GM18508 (cell line): ENCODE measurements at regions not wholly inside any gene's neighbourhood (a gene's known extent, or its start where the extent isn't known, plus 50 kb on each side); places are given as distances from the start of the nearest gene placed in this dataset.

Experiments
- ATAC-seq: cut with Tn5 transposase; IDR thresholded peaks from one replicate; pipeline ENCODE4 v1.9.1; 2021; ENCODE audit warnings: moderate number of reproducible peaks; ENCODE audit not compliant: insufficient read depth, unreplicated experiment

- ATAC-seq, result no peak
Measured at GRCh38 chr4:189293459-189293858, 647.2 kb upstream of the FRG1 start.

GRCh38 chr4:189294574-189294973, 646.1 kb upstream of the FRG1 start:
- ATAC-seq, result no peak

DNA sequence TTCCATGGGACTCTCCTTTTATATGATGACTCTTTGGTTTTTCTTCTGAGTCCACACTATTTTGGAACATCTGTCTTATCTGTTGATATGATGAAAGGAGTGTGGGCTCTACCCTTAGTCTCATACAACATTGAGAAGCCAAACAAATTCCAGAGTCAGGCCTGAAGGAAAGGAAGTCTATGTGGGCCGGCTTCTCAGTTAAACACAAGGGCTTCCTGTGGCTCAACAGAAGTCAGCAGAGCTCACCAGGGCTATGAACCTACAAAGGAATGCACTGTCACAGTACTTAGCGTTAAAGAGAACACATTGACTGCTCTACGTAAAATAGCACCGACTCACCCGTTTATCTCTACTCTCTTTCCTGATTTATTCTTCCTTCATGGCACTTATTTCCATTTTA, 641.0 kb upstream of the FRG1 start:
- ATAC-seq, result no peak

GRCh38 chr4:189301692-189302091, 639.0 kb upstream of the FRG1 start:
- ATAC-seq, result no peak

- ATAC-seq, result no peak
Measured at GRCh38 chr4:189302719-189303118, 638.0 kb upstream of the FRG1 start.

- no peak for ATAC-seq
Measured at GRCh38 chr4:189304167-189304566, 636.5 kb upstream of the FRG1 start.

GRCh38 chr4:189304809-189305208, 635.9 kb upstream of the FRG1 start:
- ATAC-seq, result no peak

DNA sequence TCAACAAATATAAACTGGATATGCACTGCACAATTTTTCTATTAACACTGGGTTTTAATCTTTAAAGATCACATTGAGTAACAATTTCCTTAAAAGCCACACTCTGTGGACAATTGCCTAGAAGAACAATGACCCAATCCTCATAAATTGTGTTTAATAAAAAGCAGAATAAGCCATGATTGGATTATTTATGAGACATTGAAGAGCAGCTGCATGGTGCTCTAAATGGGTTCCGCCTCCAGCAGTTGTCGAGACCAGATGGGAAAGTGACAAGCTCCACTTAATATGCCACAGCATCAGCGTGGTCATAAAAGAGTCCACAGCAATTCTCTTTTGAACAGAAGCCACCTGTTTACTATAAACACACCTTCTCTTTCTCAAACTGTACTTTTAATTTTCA, 635.2 kb upstream of the FRG1 start:
- no peak for ATAC-seq

DNA sequence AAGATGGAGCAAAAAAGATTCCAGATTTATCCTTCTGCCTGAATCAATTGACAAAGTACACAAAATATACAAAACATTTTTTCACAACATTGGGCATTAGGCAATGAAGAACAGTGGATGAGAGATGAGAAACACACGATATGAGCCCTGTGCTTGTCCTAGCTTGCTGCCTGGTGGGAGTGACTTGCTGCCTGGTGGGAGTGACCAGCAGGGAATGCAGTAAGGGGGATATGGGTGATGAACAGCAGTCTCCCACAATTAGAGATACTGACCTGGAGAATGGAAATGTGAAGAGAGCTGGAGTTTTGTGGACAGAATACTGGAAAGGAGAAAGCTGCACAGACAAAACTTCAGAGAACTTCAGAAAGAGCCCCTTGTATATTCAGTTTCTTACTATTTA, 629.4 kb upstream of the FRG1 start:
- ATAC-seq, result no peak

- no peak for ATAC-seq
Measured at GRCh38 chr4:189313064-189313463, 627.6 kb upstream of the FRG1 start.

- no peak for ATAC-seq
Measured at GRCh38 chr4:189313861-189314513, 626.7 kb upstream of the FRG1 start.

DNA sequence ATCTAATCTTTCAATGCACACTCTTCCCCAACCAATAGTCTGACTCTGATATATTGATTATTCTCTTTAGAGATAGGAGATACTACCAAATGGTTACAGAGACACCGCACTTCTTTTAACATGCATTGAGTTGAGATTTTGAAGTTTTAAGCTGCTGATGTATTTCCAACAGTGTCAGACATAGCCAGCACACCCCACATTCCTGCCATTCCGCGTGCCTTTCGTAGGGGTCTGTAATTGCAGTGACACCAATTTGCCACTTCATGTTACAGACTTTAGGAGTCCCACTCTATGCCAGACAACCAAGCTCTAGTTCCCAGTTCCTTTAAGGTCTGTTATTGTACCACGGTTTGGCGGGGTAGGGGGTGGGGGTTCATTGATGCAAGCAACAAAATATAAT, 618.2 kb upstream of the FRG1 start:
- no peak for ATAC-seq

DNA sequence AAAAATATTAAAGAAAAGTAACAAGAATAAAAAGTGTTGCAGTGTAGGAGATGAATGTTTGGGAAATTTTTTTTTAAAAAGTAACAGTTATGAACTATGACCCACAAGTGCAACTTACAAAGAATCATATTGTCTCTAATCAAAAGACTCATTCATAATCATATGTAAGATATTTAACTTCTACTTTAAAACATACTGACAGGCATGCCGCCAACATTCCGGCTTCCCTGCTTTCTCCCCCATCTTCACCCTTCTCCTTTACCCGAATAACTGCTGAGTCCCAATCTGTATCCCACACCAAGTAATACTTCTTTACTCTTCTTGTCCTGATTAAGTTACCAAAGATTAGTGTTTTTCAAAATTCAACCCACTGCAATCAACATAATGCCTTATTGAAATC, 598.8 kb upstream of the FRG1 start:
- ATAC-seq, result no peak

GRCh38 chr4:189355590-189355989, 585.1 kb upstream of the FRG1 start:
- ATAC-seq, result no peak

DNA sequence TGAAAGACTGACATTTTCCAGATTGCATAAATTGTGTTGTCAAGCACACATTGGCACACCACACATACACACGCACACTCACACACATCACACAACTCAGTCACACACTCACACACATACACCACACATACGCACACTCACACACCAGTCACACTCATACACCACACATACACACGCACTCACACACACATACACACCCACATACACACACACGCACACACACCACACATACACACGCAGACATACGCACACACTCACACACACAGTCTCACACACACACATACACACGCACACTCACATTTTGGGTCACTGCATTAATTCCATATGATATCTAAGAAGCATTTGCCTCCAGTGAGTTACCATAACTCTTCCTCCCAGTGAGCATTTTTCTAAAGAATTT, 578.3 kb upstream of the FRG1 start:
- no peak for ATAC-seq

DNA sequence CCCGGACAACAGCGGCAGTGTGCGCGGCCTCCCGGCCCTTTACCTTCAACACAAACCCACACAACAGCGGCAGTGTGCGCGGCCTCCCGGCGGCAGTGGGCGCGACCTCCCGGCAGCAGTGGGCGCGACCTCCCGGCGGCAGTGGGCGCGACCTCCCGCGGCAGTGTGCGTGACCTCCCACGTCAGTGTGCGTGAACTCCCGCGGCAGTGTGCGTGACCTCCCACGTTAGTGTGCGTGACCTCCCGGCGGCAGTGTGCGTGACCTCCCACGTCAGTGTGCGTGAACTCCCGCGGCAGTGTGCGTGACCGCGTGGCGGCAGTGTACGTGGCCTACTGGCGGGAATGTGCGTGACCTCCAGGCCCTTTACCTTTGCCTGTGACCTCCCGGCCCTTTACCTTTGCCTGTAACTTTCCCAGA, 576.6 kb upstream of the FRG1 start:
- ATAC-seq, result no peak

DNA sequence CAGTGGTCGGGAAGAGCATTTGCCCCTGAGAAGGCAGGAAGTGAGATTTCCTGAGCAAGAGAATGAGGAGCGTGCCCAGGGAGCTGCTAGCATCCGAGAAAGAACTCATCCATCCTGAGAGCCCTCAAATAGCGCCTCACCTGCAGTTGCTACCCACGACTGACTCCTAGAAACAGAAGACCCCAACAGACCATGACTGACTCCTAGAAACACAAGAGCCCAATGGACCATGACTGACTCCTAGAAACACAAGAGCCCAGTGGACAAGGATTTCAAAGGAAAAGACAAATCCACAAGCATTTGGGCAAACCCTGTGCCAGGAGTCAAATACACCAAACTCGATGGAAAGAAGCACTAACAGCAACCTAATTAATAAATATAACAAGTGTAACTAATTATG, 575.2 kb upstream of the FRG1 start:
- ATAC-seq, result no peak

GRCh38 chr4:189367832-189368231, 572.8 kb upstream of the FRG1 start:
- no peak for ATAC-seq

DNA sequence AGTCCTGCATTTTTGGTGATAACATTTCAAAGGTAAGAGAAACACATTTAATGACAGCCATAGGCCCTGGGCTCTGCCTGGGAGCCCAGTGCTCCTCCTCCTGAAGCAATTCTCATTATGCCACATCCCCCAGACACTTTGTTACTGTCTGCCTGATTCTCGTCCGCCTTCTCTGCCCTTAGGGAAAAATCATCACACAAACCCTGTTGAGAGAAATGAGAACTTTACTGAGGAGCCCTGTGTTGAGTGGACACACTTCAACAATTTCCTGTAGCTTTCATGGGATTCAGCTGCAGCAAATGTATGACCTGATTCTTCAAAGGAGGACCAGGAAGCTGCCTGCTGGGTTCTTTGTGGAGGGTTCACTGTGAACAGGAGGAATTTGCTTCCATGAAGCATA, 566.5 kb upstream of the FRG1 start:
- ATAC-seq, result no peak

GRCh38 chr4:189376901-189377300, 563.8 kb upstream of the FRG1 start:
- ATAC-seq, result no peak

DNA sequence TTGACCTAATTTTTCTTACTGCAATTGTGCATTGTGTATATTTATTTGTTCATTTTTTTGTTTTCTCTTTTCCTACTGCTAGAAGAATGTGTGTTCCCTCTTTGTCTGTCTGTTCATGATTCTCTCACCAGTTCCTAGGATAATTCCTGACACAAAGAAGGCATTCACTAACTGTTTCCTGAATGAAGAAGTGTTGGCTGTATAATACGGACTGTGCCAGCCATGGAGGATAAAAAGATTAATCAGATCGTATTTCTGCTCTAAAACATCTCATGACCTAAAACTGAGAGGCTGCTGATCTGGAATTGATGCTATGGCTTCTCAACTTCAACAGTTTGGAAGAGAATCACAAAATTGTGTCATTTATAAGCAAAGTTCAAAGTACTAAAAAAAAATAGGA, 563.1 kb upstream of the FRG1 start:
- no peak for ATAC-seq

GRCh38 chr4:189385098-189385497, 555.6 kb upstream of the FRG1 start:
- no peak for ATAC-seq

- no peak for ATAC-seq
Measured at GRCh38 chr4:189385579-189385978, 555.1 kb upstream of the FRG1 start.
